ENCODE measurements at regions not wholly inside any gene's neighbourhood (a gene's known extent, or its start where the extent isn't known, plus 50 kb on each side); places are given as distances from the start of the nearest gene placed in this dataset.

DNA sequence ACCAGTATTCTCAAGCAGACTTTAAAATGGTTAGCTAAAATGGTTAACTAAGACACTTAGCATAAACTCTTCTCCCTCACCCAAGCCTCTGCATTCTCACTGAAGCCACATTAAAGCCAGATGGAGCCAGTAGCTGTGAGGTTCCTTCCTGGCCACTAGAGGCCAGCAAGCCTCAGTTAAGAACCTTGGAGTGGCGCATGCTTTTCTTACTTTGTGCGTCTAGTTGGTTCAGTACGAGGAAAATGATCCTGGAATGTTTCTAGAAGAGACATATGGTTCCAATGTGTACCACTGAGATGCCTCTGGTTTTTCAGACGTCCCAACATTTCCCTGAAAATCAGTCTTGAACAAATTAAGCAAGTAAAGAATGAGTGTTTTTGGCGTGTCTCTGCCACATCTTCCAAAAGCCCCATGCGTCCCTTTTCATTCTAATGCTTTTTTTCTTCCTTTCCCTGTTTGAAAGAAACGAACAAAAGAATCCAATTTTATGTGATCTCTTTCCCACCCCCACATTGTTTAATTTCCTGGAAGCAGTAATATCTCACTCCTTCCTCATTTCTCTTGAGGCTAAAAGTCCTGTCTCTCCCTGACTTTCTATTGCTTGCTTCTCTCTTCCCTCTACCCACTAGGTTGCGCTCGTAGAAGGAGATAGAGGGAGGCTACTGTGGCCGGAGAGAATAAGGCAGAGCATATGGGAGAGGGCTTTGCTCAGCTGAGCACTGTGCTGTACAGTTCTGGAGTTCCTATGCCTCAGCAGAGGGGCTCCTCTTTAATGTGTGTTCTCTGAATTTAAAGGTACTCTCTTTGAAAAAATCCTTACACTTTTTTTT, 82.9 kb upstream of the TAB3 start:
- Histone ChIP-seq H3K4me1 (ENCODE audit: control insufficient read depth in 4 of 4, insufficient read depth in 4 of 4, low read length in 3 of 4) (no peaks in the 10 kb centered on the region), H3K9me3 (ENCODE audit: control insufficient read depth in 4 of 4, low read length in 3 of 4) (no peaks in the 10 kb centered on the region), H3K36me3 (ENCODE audit: control insufficient read depth in 4 of 4, insufficient read depth in 3 of 4, low read depth in 1 of 4, low read length in 3 of 4) (no peaks in the 10 kb centered on the region), H3K9ac (ENCODE audit: low read depth in 1 of 2, low read length in 2 of 2) (no peak overlapping the region), H3K27ac (ENCODE audit: low read depth in 1 of 2, low read length in 2 of 2) (no peak overlapping the region), H3K4me3 (ENCODE audit: low read depth in 1 of 3, low read length in 3 of 3) (peak overlapping the region in 2 of 3 donors; percentile 3 to 21), H3K27me3 (ENCODE audit: control insufficient read depth in 4 of 4, insufficient read depth in 4 of 4, low read length in 3 of 4) (no peaks in the 10 kb centered on the region)
- no peak for DNase-seq (ENCODE audit: low spot score)
- 14% methylated on average over 10 of the region's 10 CpGs for WGBS
- TF ChIP-seq, protein P1, sequence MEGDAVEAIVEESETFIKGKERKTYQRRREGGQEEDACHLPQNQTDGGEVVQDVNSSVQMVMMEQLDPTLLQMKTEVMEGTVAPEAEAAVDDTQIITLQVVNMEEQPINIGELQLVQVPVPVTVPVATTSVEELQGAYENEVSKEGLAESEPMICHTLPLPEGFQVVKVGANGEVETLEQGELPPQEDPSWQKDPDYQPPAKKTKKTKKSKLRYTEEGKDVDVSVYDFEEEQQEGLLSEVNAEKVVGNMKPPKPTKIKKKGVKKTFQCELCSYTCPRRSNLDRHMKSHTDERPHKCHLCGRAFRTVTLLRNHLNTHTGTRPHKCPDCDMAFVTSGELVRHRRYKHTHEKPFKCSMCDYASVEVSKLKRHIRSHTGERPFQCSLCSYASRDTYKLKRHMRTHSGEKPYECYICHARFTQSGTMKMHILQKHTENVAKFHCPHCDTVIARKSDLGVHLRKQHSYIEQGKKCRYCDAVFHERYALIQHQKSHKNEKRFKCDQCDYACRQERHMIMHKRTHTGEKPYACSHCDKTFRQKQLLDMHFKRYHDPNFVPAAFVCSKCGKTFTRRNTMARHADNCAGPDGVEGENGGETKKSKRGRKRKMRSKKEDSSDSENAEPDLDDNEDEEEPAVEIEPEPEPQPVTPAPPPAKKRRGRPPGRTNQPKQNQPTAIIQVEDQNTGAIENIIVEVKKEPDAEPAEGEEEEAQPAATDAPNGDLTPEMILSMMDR (IDR thresholded peaks at IDR 0.05; ENCODE audit: low read depth, low read length, missing input control): peak; percentile 58
- TF ChIP-seq, protein P2, sequence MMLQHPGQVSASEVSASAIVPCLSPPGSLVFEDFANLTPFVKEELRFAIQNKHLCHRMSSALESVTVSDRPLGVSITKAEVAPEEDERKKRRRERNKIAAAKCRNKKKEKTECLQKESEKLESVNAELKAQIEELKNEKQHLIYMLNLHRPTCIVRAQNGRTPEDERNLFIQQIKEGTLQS (IDR thresholded peaks at IDR 0.05): no peak
- TF ChIP-seq RAD21 (IDR thresholded peaks at IDR 0.05): peak; percentile 66 to 77

DNA sequence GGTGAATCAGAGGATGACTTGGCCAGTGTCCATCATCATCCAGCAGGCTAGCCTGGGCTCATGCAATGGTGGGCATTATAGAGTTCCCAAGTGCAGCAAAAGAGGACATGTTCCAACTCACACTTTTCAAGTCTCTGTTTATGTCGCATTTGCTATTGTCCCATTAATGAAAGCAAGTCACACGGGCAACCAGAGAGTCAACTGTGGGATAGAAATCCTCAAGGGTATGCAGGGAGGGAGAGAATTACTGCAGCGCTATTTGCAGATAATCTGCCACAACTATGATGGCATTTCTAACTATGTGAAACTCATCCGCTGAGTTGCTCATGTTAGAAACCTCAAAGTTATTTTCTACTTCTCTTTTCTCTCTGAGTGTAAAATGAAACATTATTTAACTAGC, 78.5 kb upstream of the TAB3 start:
- H3K4me1 ChIP-seq (ENCODE audit: control insufficient read depth in 4 of 4, insufficient read depth in 4 of 4, low read length in 3 of 4): no peaks in the 10 kb centered on the region
- no peak overlapping the region for H3K4me3 ChIP-seq (ENCODE audit: low read depth in 1 of 3, low read length in 3 of 3)
- H3K9me3 ChIP-seq (ENCODE audit: control insufficient read depth in 4 of 4, low read length in 3 of 4): no peaks in the 10 kb centered on the region
- no peak overlapping the region for H3K9ac ChIP-seq (ENCODE audit: low read depth in 1 of 2, low read length in 2 of 2)
- no peak for DNase-seq (ENCODE audit: low spot score)
- no peak overlapping the region for H3K27ac ChIP-seq (ENCODE audit: low read depth in 1 of 2, low read length in 2 of 2)
- 88% methylated on average over 4 of the region's 4 CpGs for WGBS
- no peak for TF ChIP-seq EGR1 (IDR thresholded peaks at IDR 0.05; ENCODE audit: low read depth in 2 of 2)
- TF ChIP-seq, protein P2 (IDR thresholded peaks at IDR 0.05): no peak
- no peak for TF ChIP-seq HNF4A (conservative IDR thresholded peaks at IDR 0.05)
- TF ChIP-seq, protein P1 (IDR thresholded peaks at IDR 0.05; ENCODE audit: low read depth, low read length, missing input control): no peak
- TF ChIP-seq, protein P3, sequence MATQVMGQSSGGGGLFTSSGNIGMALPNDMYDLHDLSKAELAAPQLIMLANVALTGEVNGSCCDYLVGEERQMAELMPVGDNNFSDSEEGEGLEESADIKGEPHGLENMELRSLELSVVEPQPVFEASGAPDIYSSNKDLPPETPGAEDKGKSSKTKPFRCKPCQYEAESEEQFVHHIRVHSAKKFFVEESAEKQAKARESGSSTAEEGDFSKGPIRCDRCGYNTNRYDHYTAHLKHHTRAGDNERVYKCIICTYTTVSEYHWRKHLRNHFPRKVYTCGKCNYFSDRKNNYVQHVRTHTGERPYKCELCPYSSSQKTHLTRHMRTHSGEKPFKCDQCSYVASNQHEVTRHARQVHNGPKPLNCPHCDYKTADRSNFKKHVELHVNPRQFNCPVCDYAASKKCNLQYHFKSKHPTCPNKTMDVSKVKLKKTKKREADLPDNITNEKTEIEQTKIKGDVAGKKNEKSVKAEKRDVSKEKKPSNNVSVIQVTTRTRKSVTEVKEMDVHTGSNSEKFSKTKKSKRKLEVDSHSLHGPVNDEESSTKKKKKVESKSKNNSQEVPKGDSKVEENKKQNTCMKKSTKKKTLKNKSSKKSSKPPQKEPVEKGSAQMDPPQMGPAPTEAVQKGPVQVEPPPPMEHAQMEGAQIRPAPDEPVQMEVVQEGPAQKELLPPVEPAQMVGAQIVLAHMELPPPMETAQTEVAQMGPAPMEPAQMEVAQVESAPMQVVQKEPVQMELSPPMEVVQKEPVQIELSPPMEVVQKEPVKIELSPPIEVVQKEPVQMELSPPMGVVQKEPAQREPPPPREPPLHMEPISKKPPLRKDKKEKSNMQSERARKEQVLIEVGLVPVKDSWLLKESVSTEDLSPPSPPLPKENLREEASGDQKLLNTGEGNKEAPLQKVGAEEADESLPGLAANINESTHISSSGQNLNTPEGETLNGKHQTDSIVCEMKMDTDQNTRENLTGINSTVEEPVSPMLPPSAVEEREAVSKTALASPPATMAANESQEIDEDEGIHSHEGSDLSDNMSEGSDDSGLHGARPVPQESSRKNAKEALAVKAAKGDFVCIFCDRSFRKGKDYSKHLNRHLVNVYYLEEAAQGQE (IDR thresholded peaks at IDR 0.05): no peak
- TF ChIP-seq FOXA2 (IDR thresholded peaks at IDR 0.05): no peak
- no peak for TF ChIP-seq YY1 (IDR thresholded peaks at IDR 0.05)
- TF ChIP-seq RXRA (IDR thresholded peaks at IDR 0.05): no peak
- TF ChIP-seq, protein P4, sequence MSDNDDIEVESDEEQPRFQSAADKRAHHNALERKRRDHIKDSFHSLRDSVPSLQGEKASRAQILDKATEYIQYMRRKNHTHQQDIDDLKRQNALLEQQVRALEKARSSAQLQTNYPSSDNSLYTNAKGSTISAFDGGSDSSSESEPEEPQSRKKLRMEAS (IDR thresholded peaks at IDR 0.05): no peak
- no peak for TF ChIP-seq JUND (IDR thresholded peaks at IDR 0.05)
- TF ChIP-seq FOXA1 (IDR thresholded peaks at IDR 0.05): no peak
- no peak for TF ChIP-seq GABPA (IDR thresholded peaks at IDR 0.05 in 1 of 2, conservative IDR thresholded peaks at IDR 0.05 in 1 of 2)
- H3K27me3 ChIP-seq (ENCODE audit: control insufficient read depth in 4 of 4, insufficient read depth in 4 of 4, low read length in 3 of 4): no peaks in the 10 kb centered on the region
- no peaks in the 10 kb centered on the region for H3K36me3 ChIP-seq (ENCODE audit: control insufficient read depth in 4 of 4, insufficient read depth in 3 of 4, low read depth in 1 of 4, low read length in 3 of 4)

Data from liver (tissue), 8 donors.